ENCODE measurements at regions not wholly inside any gene's neighbourhood (a gene's known extent, or its start where the extent isn't known, plus 50 kb on each side); places are given as distances from the start of the nearest gene placed in this dataset.

- TF ChIP-seq CHD7 (IDR thresholded peaks at IDR 0.05; ENCODE audit: insufficient replicate concordance, low read length) (no peak), BACH1 (IDR thresholded peaks at IDR 0.05; ENCODE audit: low read length) (no peak), TCF12 (IDR thresholded peaks at IDR 0.05; ENCODE audit: low read depth, low read length) (no peak), YY1 (IDR thresholded peaks at IDR 0.05; ENCODE audit: low read depth, low read length) (no peak)
Measured at GRCh38 chr9:31153250-31153840, 1231.1 kb upstream of the ACO1 start (continued).
